Neural progenitor cell (in vitro differentiated cells): ENCODE measurements at regions not wholly inside any gene's neighbourhood (a gene's known extent, or its start where the extent isn't known, plus 50 kb on each side); places are given as distances from the start of the nearest gene placed in this dataset.

Experiments used
- EZH2 ChIP-seq: fragments of 200-600 bp; sonication (generic); IDR thresholded peaks from 2 replicates; pipeline ENCODE4 v1.6.1; 2017; ENCODE audit warnings: antibody characterized with exemption, mild to moderate bottlenecking, moderate library complexity
- TF ChIP-seq, protein P1 (sequence below): fragments of 200-600 bp; sonication (generic); IDR thresholded peaks from 2 replicates; pipeline ENCODE4 v1.5.1; 2017; ENCODE audit warnings: antibody characterized with exemption, mild to moderate bottlenecking

DNA sequence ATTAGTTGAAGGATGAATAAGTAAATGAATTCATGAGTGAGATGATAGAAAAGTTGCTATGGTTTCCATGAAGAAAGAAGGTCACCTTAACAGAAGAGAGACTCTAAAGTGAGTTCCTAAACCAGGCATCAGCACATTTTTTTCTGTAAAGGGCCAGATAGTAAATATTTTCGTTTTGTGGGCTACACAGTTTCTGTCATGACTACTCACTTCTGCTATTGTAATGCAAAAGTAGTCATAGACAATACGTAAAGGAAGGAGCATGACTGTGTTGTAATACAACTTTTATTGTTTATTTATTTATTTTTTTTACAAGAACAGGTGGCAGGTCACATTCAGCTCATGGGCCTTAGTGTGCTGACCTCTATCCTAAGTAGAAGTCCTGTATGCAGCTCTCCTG is 426.1 kb upstream of the DYNLRB2 start:
- TF ChIP-seq, protein P1, sequence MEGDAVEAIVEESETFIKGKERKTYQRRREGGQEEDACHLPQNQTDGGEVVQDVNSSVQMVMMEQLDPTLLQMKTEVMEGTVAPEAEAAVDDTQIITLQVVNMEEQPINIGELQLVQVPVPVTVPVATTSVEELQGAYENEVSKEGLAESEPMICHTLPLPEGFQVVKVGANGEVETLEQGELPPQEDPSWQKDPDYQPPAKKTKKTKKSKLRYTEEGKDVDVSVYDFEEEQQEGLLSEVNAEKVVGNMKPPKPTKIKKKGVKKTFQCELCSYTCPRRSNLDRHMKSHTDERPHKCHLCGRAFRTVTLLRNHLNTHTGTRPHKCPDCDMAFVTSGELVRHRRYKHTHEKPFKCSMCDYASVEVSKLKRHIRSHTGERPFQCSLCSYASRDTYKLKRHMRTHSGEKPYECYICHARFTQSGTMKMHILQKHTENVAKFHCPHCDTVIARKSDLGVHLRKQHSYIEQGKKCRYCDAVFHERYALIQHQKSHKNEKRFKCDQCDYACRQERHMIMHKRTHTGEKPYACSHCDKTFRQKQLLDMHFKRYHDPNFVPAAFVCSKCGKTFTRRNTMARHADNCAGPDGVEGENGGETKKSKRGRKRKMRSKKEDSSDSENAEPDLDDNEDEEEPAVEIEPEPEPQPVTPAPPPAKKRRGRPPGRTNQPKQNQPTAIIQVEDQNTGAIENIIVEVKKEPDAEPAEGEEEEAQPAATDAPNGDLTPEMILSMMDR: no peak
- no peak for TF ChIP-seq EZH2
